IMR-90 (cell line): ENCODE measurements at regions not wholly inside any gene's neighbourhood (a gene's known extent, or its start where the extent isn't known, plus 50 kb on each side); places are given as distances from the start of the nearest gene placed in this dataset.

ENCODE experiments used
- POLR2A ChIP-seq: IDR thresholded peaks from 2 replicates; pipeline ENCODE4 v1.6.1; 2012; ENCODE audit warnings: mild to moderate bottlenecking, low read depth, low read length
- TF ChIP-seq, protein P1 (sequence below): conservative IDR thresholded peaks from 2 replicates; pipeline ENCODE4 v1.5.1; 2012; ENCODE audit warnings: mild to moderate bottlenecking, low read depth, low read length, improper control_type of control experiment
- TF ChIP-seq, protein P2 (sequence below): fragments of 150-350 bp; IDR thresholded peaks from 2 replicates; pipeline ENCODE4 v1.6.1; 2017; ENCODE audit warnings: mild to moderate bottlenecking, antibody characterized with exemption, low read length, low read depth

DNA sequence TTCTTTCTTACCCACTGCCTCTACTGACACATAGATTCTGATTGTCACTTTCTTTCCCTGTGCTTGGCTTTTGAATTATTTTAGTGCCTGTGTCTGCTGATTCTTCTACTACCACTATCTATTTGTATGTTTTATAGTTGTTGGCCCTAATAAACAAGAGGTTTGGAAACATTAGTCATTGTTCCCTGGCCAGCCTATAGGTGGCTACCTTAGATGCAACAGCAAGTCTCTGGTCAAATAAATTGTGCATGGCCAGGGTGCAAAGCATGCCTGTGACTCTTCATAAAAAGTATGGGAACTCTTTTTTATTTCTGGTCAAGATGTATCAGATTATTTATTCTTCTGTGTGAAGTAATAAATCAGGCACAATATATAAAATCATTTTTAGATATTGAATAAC, 124.4 kb downstream of the PLK2 start:
- TF ChIP-seq, protein P1, sequence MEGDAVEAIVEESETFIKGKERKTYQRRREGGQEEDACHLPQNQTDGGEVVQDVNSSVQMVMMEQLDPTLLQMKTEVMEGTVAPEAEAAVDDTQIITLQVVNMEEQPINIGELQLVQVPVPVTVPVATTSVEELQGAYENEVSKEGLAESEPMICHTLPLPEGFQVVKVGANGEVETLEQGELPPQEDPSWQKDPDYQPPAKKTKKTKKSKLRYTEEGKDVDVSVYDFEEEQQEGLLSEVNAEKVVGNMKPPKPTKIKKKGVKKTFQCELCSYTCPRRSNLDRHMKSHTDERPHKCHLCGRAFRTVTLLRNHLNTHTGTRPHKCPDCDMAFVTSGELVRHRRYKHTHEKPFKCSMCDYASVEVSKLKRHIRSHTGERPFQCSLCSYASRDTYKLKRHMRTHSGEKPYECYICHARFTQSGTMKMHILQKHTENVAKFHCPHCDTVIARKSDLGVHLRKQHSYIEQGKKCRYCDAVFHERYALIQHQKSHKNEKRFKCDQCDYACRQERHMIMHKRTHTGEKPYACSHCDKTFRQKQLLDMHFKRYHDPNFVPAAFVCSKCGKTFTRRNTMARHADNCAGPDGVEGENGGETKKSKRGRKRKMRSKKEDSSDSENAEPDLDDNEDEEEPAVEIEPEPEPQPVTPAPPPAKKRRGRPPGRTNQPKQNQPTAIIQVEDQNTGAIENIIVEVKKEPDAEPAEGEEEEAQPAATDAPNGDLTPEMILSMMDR = no peak
- TF ChIP-seq, protein P2, sequence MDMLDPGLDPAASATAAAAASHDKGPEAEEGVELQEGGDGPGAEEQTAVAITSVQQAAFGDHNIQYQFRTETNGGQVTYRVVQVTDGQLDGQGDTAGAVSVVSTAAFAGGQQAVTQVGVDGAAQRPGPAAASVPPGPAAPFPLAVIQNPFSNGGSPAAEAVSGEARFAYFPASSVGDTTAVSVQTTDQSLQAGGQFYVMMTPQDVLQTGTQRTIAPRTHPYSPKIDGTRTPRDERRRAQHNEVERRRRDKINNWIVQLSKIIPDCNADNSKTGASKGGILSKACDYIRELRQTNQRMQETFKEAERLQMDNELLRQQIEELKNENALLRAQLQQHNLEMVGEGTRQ = no peak
- TF ChIP-seq POLR2A = no peak
